DOHH2 (cell line): ENCODE measurements at regions not wholly inside any gene's neighbourhood (a gene's known extent, or its start where the extent isn't known, plus 50 kb on each side); places are given as distances from the start of the nearest gene placed in this dataset.

ENCODE experiments used
- H3F3A ChIP-seq: fragments of 200-600 bp; sonication (generic), shearing (Covaris generic); 2 replicates; pipeline ENCODE4 v1.6.0; 2016; ENCODE audit warnings: antibody characterized with exemption, mild to moderate bottlenecking; ENCODE audit not compliant: control insufficient read depth, insufficient read depth
- H3K27ac ChIP-seq: fragments of 200-600 bp; sonication (generic); 2 replicates; pipeline ENCODE4 v1.5.1; 2014; ENCODE audit warnings: low read depth, mild to moderate bottlenecking, low read length, moderate library complexity
- H3K27me3 ChIP-seq: fragments of 200-600 bp; sonication (generic); 2 replicates; pipeline ENCODE4 v1.6.1; 2014; ENCODE audit warnings: mild to moderate bottlenecking, low read length, mixed read lengths; ENCODE audit not compliant: control insufficient read depth
- H3K36me3 ChIP-seq: fragments of 200-600 bp; sonication (generic); 2 replicates; pipeline ENCODE4 v1.6.1; 2014; ENCODE audit warnings: mild to moderate bottlenecking, low read length, moderate library complexity, mixed read lengths; ENCODE audit not compliant: control insufficient read depth
- H3K4me1 ChIP-seq: fragments of 200-600 bp; sonication (generic); 2 replicates; pipeline ENCODE4 v1.6.1; 2014; ENCODE audit warnings: mild to moderate bottlenecking, low read length, mixed read lengths; ENCODE audit not compliant: control insufficient read depth
- H3K4me2 ChIP-seq: fragments of 200-600 bp; sonication (generic); 2 replicates; pipeline ENCODE4 v1.6.0; 2014; ENCODE audit warnings: mild to moderate bottlenecking, low read length, moderate library complexity
- H3K4me3 ChIP-seq: fragments of 200-600 bp; sonication (generic); 2 replicates; pipeline ENCODE4 v1.5.1; 2014; ENCODE audit warnings: mild to moderate bottlenecking, low read length, mixed read lengths
- H3K79me2 ChIP-seq: fragments of 200-600 bp; sonication (generic); 2 replicates; pipeline ENCODE4 v1.6.1; 2014; ENCODE audit warnings: mild to moderate bottlenecking, low read length, mixed read lengths; ENCODE audit not compliant: control insufficient read depth
- H3K9me2 ChIP-seq: fragments of 200-600 bp; sonication (generic); replicated peaks from 2 replicates; pipeline ENCODE4 v1.6.1; 2014; ENCODE audit warnings: mild to moderate bottlenecking, low read length, mixed read lengths; ENCODE audit not compliant: control insufficient read depth
- H3K9me3 ChIP-seq: fragments of 200-600 bp; sonication (generic); 2 replicates; pipeline ENCODE4 v1.6.1; 2014; ENCODE audit warnings: antibody characterized with exemption, low read length, mixed read lengths; ENCODE audit not compliant: control insufficient read depth, insufficient read depth
- H4K20me1 ChIP-seq: fragments of 200-600 bp; sonication (generic); 2 replicates; pipeline ENCODE4 v1.6.0; 2014; ENCODE audit warnings: low read depth, mild to moderate bottlenecking, antibody characterized with exemption, low read length, moderate library complexity; ENCODE audit not compliant: control insufficient read depth, insufficient read depth
- CTCF ChIP-seq: fragments of 200-600 bp; sonication (generic); IDR thresholded peaks from one replicate; pipeline ENCODE4 v1.5.1; 2014; ENCODE audit warnings: antibody characterized with exemption, mild to moderate bottlenecking, low read depth, low read length; ENCODE audit not compliant: poor library complexity, severe bottlenecking
- EZH2phosphoT487 ChIP-seq: fragments of 200-600 bp; sonication (generic); IDR thresholded peaks from 2 replicates; pipeline ENCODE4 v1.6.1; 2017; ENCODE audit warnings: borderline replicate concordance, mild to moderate bottlenecking, antibody characterized with exemption, low read length, moderate library complexity, mixed read lengths

- Histone ChIP-seq H3K9me2 (no peaks in the 10 kb centered on the region), H4K20me1 (no peaks in the 10 kb centered on the region), H3K4me2 (no peak overlapping the region), H3K9me3 (no peaks in the 10 kb centered on the region), H3K27me3 (peaks cover 11% of the 10 kb centered on the region; the same call in 1 of the 2 replicates), H3F3A (no peaks in the 10 kb centered on the region), H3K27ac (no peak overlapping the region), H3K4me3 (no peak overlapping the region), H3K36me3 (no peaks in the 10 kb centered on the region), H3K4me1 (no peaks in the 10 kb centered on the region), H3K79me2 (no peaks in the 10 kb centered on the region)
- TF ChIP-seq EZH2phosphoT487 (no peak), CTCF (no peak)
These were observed 149.9 kb downstream of the RPS12 start for GRCh38 chr6:132964101-132964867.

- Histone ChIP-seq H3K9me2 (no peaks in the 10 kb centered on the region), H3K79me2 (no peaks in the 10 kb centered on the region), H3K27me3 (0 out of 2 replicates have a peak, but pooled peaks cover 9% of the 10 kb centered on the region), H4K20me1 (no peaks in the 10 kb centered on the region), H3K9me3 (no peaks in the 10 kb centered on the region), H3K4me1 (no peaks in the 10 kb centered on the region), H3K27ac (no peak overlapping the region), H3K4me2 (no peak overlapping the region), H3K36me3 (no peaks in the 10 kb centered on the region), H3F3A (no peaks in the 10 kb centered on the region), H3K4me3 (no peak overlapping the region)
- TF ChIP-seq CTCF: no peak
- TF ChIP-seq EZH2phosphoT487: no peak
These were observed 150.6 kb downstream of the RPS12 start for GRCh38 chr6:132964868-132965382.

- Histone ChIP-seq H3K4me3 (no peak overlapping the region), H3K4me1 (no peaks in the 10 kb centered on the region), H4K20me1 (no peaks in the 10 kb centered on the region), H3K27me3 (0 out of 2 replicates have a peak, but pooled peaks cover 9% of the 10 kb centered on the region), H3K4me2 (no peak overlapping the region), H3F3A (no peaks in the 10 kb centered on the region), H3K9me3 (no peaks in the 10 kb centered on the region), H3K27ac (no peak overlapping the region), H3K9me2 (no peaks in the 10 kb centered on the region), H3K36me3 (no peaks in the 10 kb centered on the region), H3K79me2 (no peaks in the 10 kb centered on the region)
- TF ChIP-seq CTCF: no peak
These were observed 153.5 kb downstream of the RPS12 start for GRCh38 chr6:132967871-132968270.
